DND-41 (cell line): ENCODE measurements at regions not wholly inside any gene's neighbourhood (a gene's known extent, or its start where the extent isn't known, plus 50 kb on each side); places are given as distances from the start of the nearest gene placed in this dataset.

Experiments used
- ATAC-seq: fragments of 200-7000 bp; cut with Tn5 transposase; 3 replicates; pipeline ENCODE4 v1.9.1; 2021; ENCODE audit warnings: low read depth; ENCODE audit not compliant: insufficient read depth
- DNase-seq: peaks from one replicate; pipeline ENCODE4 v3.0.0-alpha.2; 2020
- H2AFZ ChIP-seq: 2 replicates; pipeline ENCODE4 v1.6.0; 2012; ENCODE audit warnings: low read depth, low read length
- H3K27ac ChIP-seq: 2 replicates; pipeline ENCODE4 v1.5.1; 2012; ENCODE audit warnings: low read length, inconsistent platforms
- H3K27me3 ChIP-seq: fragments of 200-600 bp; sonication (generic); 2 replicates; pipeline ENCODE4 v1.6.0; 2012; ENCODE audit warnings: low read length, mild to moderate bottlenecking, inconsistent platforms; ENCODE audit not compliant: insufficient read depth, poor library complexity
- H3K36me3 ChIP-seq: 2 replicates; pipeline ENCODE4 v1.5.1; 2012; ENCODE audit warnings: low read length, inconsistent platforms; ENCODE audit not compliant: insufficient read depth
- H3K4me1 ChIP-seq: 2 replicates; pipeline ENCODE4 v1.5.1; 2012; ENCODE audit warnings: mild to moderate bottlenecking, low read length; ENCODE audit not compliant: insufficient read depth
- H3K4me2 ChIP-seq: 2 replicates; pipeline ENCODE4 v1.6.0; 2012; ENCODE audit warnings: mild to moderate bottlenecking, moderate library complexity, low read length, inconsistent platforms; ENCODE audit not compliant: insufficient read depth
- H3K4me3 ChIP-seq, 2 experiments: fragments of 200-600 bp in 1 of 2; shearing (Covaris generic) in 1 of 2; 2 replicates each; pipeline ENCODE4 v1.5.1; 2012 to 2016; ENCODE audit warnings: inconsistent platforms in 2 of 2, low read length in 2 of 2, mild to moderate bottlenecking in 2 of 2, low read depth in 1 of 2, moderate library complexity in 1 of 2
- H3K79me2 ChIP-seq: 2 replicates; pipeline ENCODE4 v1.6.0; 2012; ENCODE audit warnings: low read length, inconsistent platforms; ENCODE audit not compliant: insufficient read depth
- H3K9ac ChIP-seq: 2 replicates; pipeline ENCODE4 v1.6.0; 2012; ENCODE audit warnings: low read depth, mild to moderate bottlenecking, inconsistent platforms, low read length, moderate library complexity
- H3K9me3 ChIP-seq: 2 replicates; pipeline ENCODE4 v1.5.1; 2012; ENCODE audit warnings: low read length, moderate library complexity, mild to moderate bottlenecking, inconsistent platforms; ENCODE audit not compliant: insufficient read depth, severe bottlenecking
- H4K20me1 ChIP-seq: 2 replicates; pipeline ENCODE4 v1.6.0; 2012; ENCODE audit warnings: low read length; ENCODE audit not compliant: insufficient read depth
- CTCF ChIP-seq: IDR thresholded peaks from 2 replicates; pipeline ENCODE4 v1.5.1; 2012; ENCODE audit warnings: borderline replicate concordance, low read length, moderate library complexity, mild to moderate bottlenecking; ENCODE audit not compliant: poor library complexity, severe bottlenecking; ENCODE audit errors: extremely low read depth
- EZH2 ChIP-seq: IDR thresholded peaks from 3 replicates; pipeline ENCODE4 v1.6.1; 2012; ENCODE audit warnings: borderline replicate concordance, low read depth, mild to moderate bottlenecking, moderate library complexity, low read length, inconsistent platforms; ENCODE audit not compliant: severe bottlenecking

- H3K4me1 ChIP-seq, result no peaks in the 10 kb centered on the region
- TF ChIP-seq CTCF (no peak), EZH2 (no peak)
- H3K9me3 ChIP-seq, result no peaks in the 10 kb centered on the region
- H3K4me2 ChIP-seq, result no peak overlapping the region
- H3K27me3 ChIP-seq, result no peaks in the 10 kb centered on the region
- H4K20me1 ChIP-seq, result no peaks in the 10 kb centered on the region
- H3K4me3 ChIP-seq, result no peak overlapping the region
- ATAC-seq (no peak), DNase-seq (no peak)
- H2AFZ ChIP-seq, result no peak overlapping the region
- H3K79me2 ChIP-seq, result no peaks in the 10 kb centered on the region
- H3K9ac ChIP-seq, result no peak overlapping the region
- H3K27ac ChIP-seq, result no peak overlapping the region
- no peaks in the 10 kb centered on the region for H3K36me3 ChIP-seq
These were observed 192.2 kb upstream of the SGK1 start for GRCh38 chr6:134510142-134510541.

- H3K4me1 ChIP-seq, result no peaks in the 10 kb centered on the region
- no peaks in the 10 kb centered on the region for H3K79me2 ChIP-seq
- no peak overlapping the region for H3K4me3 ChIP-seq
- H3K27me3 ChIP-seq, result no peaks in the 10 kb centered on the region
- H3K9me3 ChIP-seq, result no peaks in the 10 kb centered on the region
- DNase-seq (no peak), ATAC-seq (no peak)
- H3K9ac ChIP-seq, result no peak overlapping the region
- no peaks in the 10 kb centered on the region for H4K20me1 ChIP-seq
- H3K36me3 ChIP-seq, result no peaks in the 10 kb centered on the region
- TF ChIP-seq CTCF (no peak), EZH2 (no peak)
- no peak overlapping the region for H3K27ac ChIP-seq
- H2AFZ ChIP-seq, result no peak overlapping the region
- H3K4me2 ChIP-seq, result no peak overlapping the region
These were observed 191.1 kb upstream of the SGK1 start for GRCh38 chr6:134508862-134509498.

GRCh38 chr6:134506162-134506561, 188.2 kb upstream of the SGK1 start:
- no peaks in the 10 kb centered on the region for H3K9me3 ChIP-seq
- no peak overlapping the region for H3K4me3 ChIP-seq
- TF ChIP-seq EZH2 (no peak), CTCF (no peak)
- no peaks in the 10 kb centered on the region for H4K20me1 ChIP-seq
- no peaks in the 10 kb centered on the region for H3K79me2 ChIP-seq
- DNase-seq (no peak), ATAC-seq (no peak)
- no peak overlapping the region for H3K9ac ChIP-seq
- H3K4me2 ChIP-seq, result no peak overlapping the region
- H3K36me3 ChIP-seq, result no peaks in the 10 kb centered on the region
- H2AFZ ChIP-seq, result no peak overlapping the region
- no peak overlapping the region for H3K27ac ChIP-seq
- H3K4me1 ChIP-seq, result peaks cover 9% of the 10 kb centered on the region
- H3K27me3 ChIP-seq, result no peaks in the 10 kb centered on the region
